MCF 10A (cell line): ENCODE measurements at regions not wholly inside any gene's neighbourhood (a gene's known extent, or its start where the extent isn't known, plus 50 kb on each side); places are given as distances from the start of the nearest gene placed in this dataset.

Experiments
- BruUV-seq: library from RNA; stranded (reverse); fragments of 400-500 nt; replicated peaks from 2 replicates; lab custom pipeline; 2021; lab: Mats Ljungman, UMichigan
- CTCF ChIA-PET: fragments of 300-600 bp; sonication (Branson Sonifier 250); formaldehyde crosslinking; extraction: SDS; loops from one replicate; lab custom pipeline; 2021; ENCODE audit warnings: antibody characterized with exemption, inconsistent platforms; lab: Yijun Ruan, JAX
- POLR2A ChIA-PET: fragments of 300-600, 350-650 bp; sonication (Branson Sonifier 250); formaldehyde crosslinking; extraction: SDS; loops from one replicate; lab custom pipeline; 2020; ENCODE audit warnings: antibody characterized with exemption, inconsistent platforms; lab: Yijun Ruan, JAX
- DNase-seq: peaks from one replicate; pipeline ENCODE4 v3.0.0-alpha.2; 2018; ENCODE audit not compliant: unreplicated experiment
- H3K27ac Mint-ChIP-seq: one replicate; pipeline ENCODE4 v1.8.0; 2022; ENCODE audit warnings: mild to moderate bottlenecking, low read depth, mixed read lengths; ENCODE audit not compliant: unreplicated experiment
- H3K27me3 Mint-ChIP-seq: one replicate; pipeline ENCODE4 v1.8.0; 2022; ENCODE audit warnings: mixed read lengths; ENCODE audit not compliant: insufficient read depth, unreplicated experiment
- H3K36me3 Mint-ChIP-seq: one replicate; pipeline ENCODE4 v1.8.0; 2022; ENCODE audit warnings: mild to moderate bottlenecking, moderate library complexity, mixed read lengths; ENCODE audit not compliant: insufficient read depth, unreplicated experiment
- H3K4me1 Mint-ChIP-seq: one replicate; pipeline ENCODE4 v1.8.0; 2022; ENCODE audit warnings: mixed read lengths; ENCODE audit not compliant: insufficient read depth, unreplicated experiment
- H3K4me3 Mint-ChIP-seq: one replicate; pipeline ENCODE4 v1.8.0; 2022; ENCODE audit warnings: mild to moderate bottlenecking, moderate library complexity, mixed read lengths; ENCODE audit not compliant: unreplicated experiment
- H3K9me3 Mint-ChIP-seq: one replicate; pipeline ENCODE4 v1.8.0; 2022; ENCODE audit warnings: mixed read lengths; ENCODE audit not compliant: unreplicated experiment
- intact Hi-C: fragments of 100-400 bp; cut with micrococcal nuclease; formaldehyde crosslinking; loops from 2 replicates; pipeline ENCODE4 v1.14.1; 2022
- TF ChIP-seq, protein P1 (sequence below): fragments of 200-600 bp; IDR thresholded peaks from one replicate; pipeline ENCODE4 v1.8.0; 2022; ENCODE audit warnings: antibody characterized with exemption, mild to moderate bottlenecking; ENCODE audit not compliant: unreplicated experiment

DNA sequence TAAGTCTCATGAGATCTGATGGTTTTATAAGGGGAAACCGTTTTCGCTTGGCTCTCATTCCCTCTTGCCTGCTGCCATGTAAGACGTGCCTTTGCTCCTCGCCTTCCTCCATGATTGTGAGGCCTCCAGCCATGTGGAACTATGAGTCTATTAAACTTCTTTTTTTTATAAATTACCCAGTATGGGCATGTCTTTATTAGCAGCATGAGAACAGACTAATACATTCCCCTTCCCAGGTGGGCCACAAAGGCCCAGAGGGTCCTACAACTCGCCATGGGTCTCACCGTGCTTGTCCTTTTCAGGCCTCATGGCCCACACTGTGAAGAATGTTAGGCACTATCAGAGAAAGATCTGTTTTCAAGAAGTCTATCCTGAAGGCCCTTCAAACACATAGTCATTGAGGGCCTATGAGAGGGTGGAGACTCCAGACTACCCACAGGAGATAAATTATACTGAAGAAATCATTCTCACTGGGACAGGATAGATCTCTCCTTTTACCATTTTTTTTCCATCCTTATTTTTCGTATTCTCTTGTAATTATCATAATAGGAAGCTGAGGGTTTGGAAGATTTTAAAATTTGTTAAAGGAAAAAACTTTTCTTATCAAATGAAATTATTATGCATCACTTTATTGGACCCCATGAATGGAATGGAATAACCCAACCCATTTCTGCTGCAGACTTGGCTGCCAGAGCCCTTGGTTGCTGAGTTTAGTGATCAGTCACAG lies 57.2 kb upstream of the EPCAM start:
- intact Hi-C loops = no loop called here
- ChIA-PET POLR2A (interaction anchor here (1.8 kb wide), 1 partner anchor 134 kb away, joined by 3 read pairs; no protein-coding TSS in a partner anchor), CTCF (interaction anchor here (0.6 to 1.5 kb wide), 5 partner anchors 10 to 270 kb away, joined by 3 to 4 read pairs (median 4); no protein-coding TSS in a partner anchor)
- no peak overlapping the region for H3K4me3 Mint-ChIP-seq
- no peaks in the 10 kb centered on the region for H3K36me3 Mint-ChIP-seq
- no peaks in the 10 kb centered on the region for H3K9me3 Mint-ChIP-seq
- no peak overlapping the region for H3K27ac Mint-ChIP-seq
- H3K4me1 Mint-ChIP-seq = peaks cover 12% of the 10 kb centered on the region
- no peak for DNase-seq
- BruUV-seq = no TSS peak
- no peaks in the 10 kb centered on the region for H3K27me3 Mint-ChIP-seq
- TF ChIP-seq, protein P1, sequence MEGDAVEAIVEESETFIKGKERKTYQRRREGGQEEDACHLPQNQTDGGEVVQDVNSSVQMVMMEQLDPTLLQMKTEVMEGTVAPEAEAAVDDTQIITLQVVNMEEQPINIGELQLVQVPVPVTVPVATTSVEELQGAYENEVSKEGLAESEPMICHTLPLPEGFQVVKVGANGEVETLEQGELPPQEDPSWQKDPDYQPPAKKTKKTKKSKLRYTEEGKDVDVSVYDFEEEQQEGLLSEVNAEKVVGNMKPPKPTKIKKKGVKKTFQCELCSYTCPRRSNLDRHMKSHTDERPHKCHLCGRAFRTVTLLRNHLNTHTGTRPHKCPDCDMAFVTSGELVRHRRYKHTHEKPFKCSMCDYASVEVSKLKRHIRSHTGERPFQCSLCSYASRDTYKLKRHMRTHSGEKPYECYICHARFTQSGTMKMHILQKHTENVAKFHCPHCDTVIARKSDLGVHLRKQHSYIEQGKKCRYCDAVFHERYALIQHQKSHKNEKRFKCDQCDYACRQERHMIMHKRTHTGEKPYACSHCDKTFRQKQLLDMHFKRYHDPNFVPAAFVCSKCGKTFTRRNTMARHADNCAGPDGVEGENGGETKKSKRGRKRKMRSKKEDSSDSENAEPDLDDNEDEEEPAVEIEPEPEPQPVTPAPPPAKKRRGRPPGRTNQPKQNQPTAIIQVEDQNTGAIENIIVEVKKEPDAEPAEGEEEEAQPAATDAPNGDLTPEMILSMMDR = no peak

DNA sequence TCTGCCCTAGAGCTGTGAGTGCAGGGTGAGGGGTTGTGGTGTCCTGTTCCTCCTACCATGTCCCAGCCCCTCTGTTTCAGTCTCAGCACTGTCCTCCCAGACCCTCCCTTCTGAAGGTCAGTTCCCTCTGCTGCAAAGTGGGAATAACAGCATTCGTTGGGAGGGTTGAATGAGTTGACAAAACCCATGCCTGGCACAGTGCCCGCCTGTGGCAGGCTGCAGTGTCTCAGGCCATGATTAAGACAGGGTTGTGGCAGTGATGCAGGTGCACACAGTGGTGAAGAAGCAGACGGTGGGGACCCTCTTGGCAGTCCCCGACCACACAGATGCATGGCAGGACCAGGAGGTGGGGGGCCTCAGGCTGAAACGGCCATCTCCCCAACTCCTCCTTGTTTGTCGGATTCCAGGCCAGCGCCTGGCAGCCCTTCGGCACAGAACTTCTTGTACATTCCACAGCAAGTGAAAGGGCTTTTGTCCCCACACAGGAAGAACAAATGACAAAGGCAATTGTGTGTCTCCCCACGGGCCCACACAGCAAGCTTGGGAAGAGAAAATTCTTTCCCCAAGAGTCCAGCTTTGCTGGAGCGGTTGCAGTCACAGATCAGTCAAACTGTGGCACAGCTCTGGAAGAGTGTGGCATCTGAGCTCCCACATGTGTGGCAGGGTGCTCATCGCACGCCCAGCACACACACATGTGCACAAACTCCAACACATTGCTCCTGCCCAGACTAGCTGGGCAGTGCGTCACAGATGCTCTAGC lies 58.1 kb upstream of the EPCAM start:
- Mint-ChIP-seq H3K27me3 (no peaks in the 10 kb centered on the region), H3K27ac (no peak overlapping the region), H3K36me3 (no peaks in the 10 kb centered on the region), H3K4me3 (no peak overlapping the region), H3K9me3 (no peaks in the 10 kb centered on the region), H3K4me1 (peaks cover 12% of the 10 kb centered on the region)
- intact Hi-C loops = no loop called here
- peak; percentile 8 for DNase-seq
- TF ChIP-seq, protein P1 = no peak
- ChIA-PET POLR2A (no interaction called here), CTCF (interaction anchor here (1.2 kb wide), 3 partner anchors 9 to 24 kb away, joined by 3 to 8 read pairs (median 4); no protein-coding TSS in a partner anchor)
- no TSS peak for BruUV-seq

- H3K9me3 Mint-ChIP-seq = no peaks in the 10 kb centered on the region
- no peak overlapping the region for H3K4me3 Mint-ChIP-seq
- no TSS peak for BruUV-seq
- no peaks in the 10 kb centered on the region for H3K36me3 Mint-ChIP-seq
- H3K27me3 Mint-ChIP-seq = no peaks in the 10 kb centered on the region
- ChIA-PET POLR2A (no interaction called here), CTCF (interaction anchor here (1.2 kb wide), 3 partner anchors 8 to 25 kb away, joined by 3 to 8 read pairs (median 4); no protein-coding TSS in a partner anchor)
- peaks cover 12% of the 10 kb centered on the region for H3K4me1 Mint-ChIP-seq
- intact Hi-C loops = no loop called here
- DNase-seq = peak; percentile 27
- TF ChIP-seq, protein P1 = no peak
- no peak overlapping the region for H3K27ac Mint-ChIP-seq
Measured at GRCh38 chr2:47309952-47310800, 58.9 kb upstream of the EPCAM start.
